PC-9 (cell line): ENCODE measurements at regions not wholly inside any gene's neighbourhood (a gene's known extent, or its start where the extent isn't known, plus 50 kb on each side); places are given as distances from the start of the nearest gene placed in this dataset.

Experiments used
- CTCF ChIP-seq: fragments of 200-600 bp; sonication (generic); conservative IDR thresholded peaks from 2 replicates; pipeline ENCODE4 v1.6.1; 2017; ENCODE audit warnings: mixed run types, antibody characterized with exemption, mild to moderate bottlenecking, moderate library complexity
- EZH2 ChIP-seq: fragments of 200-600 bp; sonication (generic); IDR thresholded peaks from 2 replicates; pipeline ENCODE4 v1.8.0; 2017; ENCODE audit warnings: antibody characterized with exemption, low read depth

DNA sequence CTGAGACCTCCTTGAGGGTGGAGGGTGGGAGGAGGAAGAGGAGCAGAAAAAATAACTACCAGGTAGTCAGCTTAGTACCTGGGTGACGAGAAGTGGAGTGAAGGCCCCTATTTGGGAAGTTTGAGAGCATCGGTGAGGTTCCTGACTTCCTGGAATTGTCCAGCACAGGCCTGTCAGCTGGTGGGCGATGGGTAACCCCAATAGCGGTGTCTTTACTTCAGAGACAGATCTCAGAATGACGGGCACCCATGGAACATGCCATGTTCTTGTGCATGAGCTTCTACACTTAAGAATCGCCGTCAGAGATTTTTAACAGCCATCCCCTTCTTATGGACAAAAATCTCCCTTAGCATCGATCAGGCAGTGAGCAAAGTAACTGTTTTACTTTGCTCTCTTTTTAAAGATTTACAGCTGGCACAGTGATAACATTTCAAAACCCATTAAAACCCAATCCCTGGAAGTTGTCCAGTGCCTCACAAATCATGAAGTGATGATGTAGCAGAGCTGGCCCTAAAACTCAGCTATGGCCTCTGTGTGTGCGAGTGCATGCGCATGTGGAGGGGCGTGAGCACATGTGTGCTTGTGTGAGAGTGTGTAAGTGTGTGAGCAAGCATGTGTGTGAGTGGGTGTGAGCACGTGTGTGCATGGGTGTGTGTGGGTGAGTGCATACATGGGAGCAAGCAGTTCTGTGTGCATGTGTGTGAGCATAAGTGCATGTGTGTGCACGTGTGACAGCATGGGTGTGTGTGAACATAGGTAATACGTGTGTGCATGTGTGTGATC lies 85.2 kb downstream of the DLL1 start:
- no peak for TF ChIP-seq CTCF
- TF ChIP-seq EZH2, result no peak
